Keratinocyte (primary cell): ENCODE measurements at regions not wholly inside any gene's neighbourhood (a gene's known extent, or its start where the extent isn't known, plus 50 kb on each side); places are given as distances from the start of the nearest gene placed in this dataset.

Experiments
- CTCF ChIP-seq, 3 experiments: IDR thresholded peaks in 1 of 3; conservative IDR thresholded peaks in 1 of 3; optimal IDR thresholded peaks in 1 of 3; 2 replicates in 2 of 3; 3 replicates in 1 of 3; pipeline versions ENCODE3 to v1.5.1; 2011; ENCODE audit warnings: low read length in 3 of 3, mild to moderate bottlenecking in 3 of 3, moderate library complexity in 2 of 3, control low read depth in 1 of 3, inconsistent platforms in 1 of 3; ENCODE audit not compliant: insufficient read depth in 2 of 3; ENCODE audit errors: extremely low read depth in 1 of 3
- EZH2 ChIP-seq: IDR thresholded peaks from one replicate; pipeline ENCODE4 v1.6.1; 2012; ENCODE audit warnings: inconsistent platforms, mild to moderate bottlenecking, low read length, moderate library complexity

GRCh38 chr3:188003188-188004171 is 150.5 kb upstream of the LPP start:
- TF ChIP-seq CTCF (optimal IDR thresholded peaks at IDR 0.05 in 1 of 3, IDR thresholded peaks at IDR 0.05 in 1 of 3, conservative IDR thresholded peaks at IDR 0.05 in 1 of 3; ENCODE audit: extremely low read depth in 1 of 3, insufficient read depth in 2 of 3, low read length in 3 of 3) (no peak), EZH2 (no peak)
